ENCODE measurements at regions not wholly inside any gene's neighbourhood (a gene's known extent, or its start where the extent isn't known, plus 50 kb on each side); places are given as distances from the start of the nearest gene placed in this dataset.

- Histone ChIP-seq H3K9me3 (no peaks in the 10 kb centered on the region), H3K36me3 (no peaks in the 10 kb centered on the region), H3K4me3 (no peak overlapping the region), H3K4me1 (no peaks in the 10 kb centered on the region), H3K27me3 (replicated peaks in 1 of 7) (no peaks in the 10 kb centered on the region), H3K27ac (no peak overlapping the region)
- DNase-seq: peak; percentile 61
- intact Hi-C loops (cut with DNase I; ENCODE audit: low total_unique reads): no loop called here
- no peak for TF ChIP-seq POLR2AphosphoS5 (IDR thresholded peaks at IDR 0.05)
- TF ChIP-seq POLR2A (IDR thresholded peaks at IDR 0.05): no peak
- TF ChIP-seq, protein P1, sequence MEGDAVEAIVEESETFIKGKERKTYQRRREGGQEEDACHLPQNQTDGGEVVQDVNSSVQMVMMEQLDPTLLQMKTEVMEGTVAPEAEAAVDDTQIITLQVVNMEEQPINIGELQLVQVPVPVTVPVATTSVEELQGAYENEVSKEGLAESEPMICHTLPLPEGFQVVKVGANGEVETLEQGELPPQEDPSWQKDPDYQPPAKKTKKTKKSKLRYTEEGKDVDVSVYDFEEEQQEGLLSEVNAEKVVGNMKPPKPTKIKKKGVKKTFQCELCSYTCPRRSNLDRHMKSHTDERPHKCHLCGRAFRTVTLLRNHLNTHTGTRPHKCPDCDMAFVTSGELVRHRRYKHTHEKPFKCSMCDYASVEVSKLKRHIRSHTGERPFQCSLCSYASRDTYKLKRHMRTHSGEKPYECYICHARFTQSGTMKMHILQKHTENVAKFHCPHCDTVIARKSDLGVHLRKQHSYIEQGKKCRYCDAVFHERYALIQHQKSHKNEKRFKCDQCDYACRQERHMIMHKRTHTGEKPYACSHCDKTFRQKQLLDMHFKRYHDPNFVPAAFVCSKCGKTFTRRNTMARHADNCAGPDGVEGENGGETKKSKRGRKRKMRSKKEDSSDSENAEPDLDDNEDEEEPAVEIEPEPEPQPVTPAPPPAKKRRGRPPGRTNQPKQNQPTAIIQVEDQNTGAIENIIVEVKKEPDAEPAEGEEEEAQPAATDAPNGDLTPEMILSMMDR (IDR thresholded peaks at IDR 0.05 in 8 of 11, conservative IDR thresholded peaks at IDR 0.05 in 3 of 11): no peak
- WGBS, 5 donors: 92 to 97% (median 92%) methylated on average over 21 of the region's 21 CpGs
Observed at GRCh38 chr18:75339936-75340605, 87.4 kb downstream of the SMIM21 start.
